Tibial nerve (tissue), 3 donors: ENCODE measurements at regions not wholly inside any gene's neighbourhood (a gene's known extent, or its start where the extent isn't known, plus 50 kb on each side); places are given as distances from the start of the nearest gene placed in this dataset.

Experiments used
- POLR2A ChIP-seq, 2 donors: fragments of 450-650 bp; IDR thresholded peaks; one replicate each; pipeline ENCODE4 v1.6.1; 2017; ENCODE audit warnings: antibody characterized with exemption in 2 of 2, mild to moderate bottlenecking in 2 of 2, moderate library complexity in 2 of 2
- TF ChIP-seq, protein P1 (sequence below), 5 experiments: fragments of 200-600 bp in 3 of 5; fragments of 450-650 bp in 2 of 5; sonication (generic) in 3 of 5; IDR thresholded peaks; one replicate each; pipeline ENCODE4 v1.5.1; 2016 to 2019; ENCODE audit warnings: antibody characterized with exemption in 5 of 5, mild to moderate bottlenecking in 3 of 5, moderate library complexity in 2 of 5

DNA sequence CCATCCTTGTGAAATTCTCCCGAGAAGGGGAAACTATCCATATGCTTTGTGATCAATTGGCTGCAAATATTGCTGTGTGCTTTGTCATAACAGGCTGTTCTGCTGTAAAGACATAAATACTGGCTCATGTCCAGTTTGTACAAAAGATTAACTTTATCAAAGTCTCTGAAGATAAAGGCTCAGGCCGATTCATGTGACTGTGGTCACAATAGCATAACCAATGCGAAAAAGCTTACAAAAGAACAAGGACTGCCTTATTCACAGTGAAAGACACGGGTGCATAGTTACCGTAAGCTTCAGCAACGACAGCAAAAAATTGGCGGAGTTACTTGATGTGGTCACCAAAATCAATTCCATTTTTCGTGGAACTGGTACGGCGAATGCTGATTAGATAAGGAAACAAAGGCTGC is 173.6 kb upstream of the CHRM3 start:
- TF ChIP-seq, protein P1, sequence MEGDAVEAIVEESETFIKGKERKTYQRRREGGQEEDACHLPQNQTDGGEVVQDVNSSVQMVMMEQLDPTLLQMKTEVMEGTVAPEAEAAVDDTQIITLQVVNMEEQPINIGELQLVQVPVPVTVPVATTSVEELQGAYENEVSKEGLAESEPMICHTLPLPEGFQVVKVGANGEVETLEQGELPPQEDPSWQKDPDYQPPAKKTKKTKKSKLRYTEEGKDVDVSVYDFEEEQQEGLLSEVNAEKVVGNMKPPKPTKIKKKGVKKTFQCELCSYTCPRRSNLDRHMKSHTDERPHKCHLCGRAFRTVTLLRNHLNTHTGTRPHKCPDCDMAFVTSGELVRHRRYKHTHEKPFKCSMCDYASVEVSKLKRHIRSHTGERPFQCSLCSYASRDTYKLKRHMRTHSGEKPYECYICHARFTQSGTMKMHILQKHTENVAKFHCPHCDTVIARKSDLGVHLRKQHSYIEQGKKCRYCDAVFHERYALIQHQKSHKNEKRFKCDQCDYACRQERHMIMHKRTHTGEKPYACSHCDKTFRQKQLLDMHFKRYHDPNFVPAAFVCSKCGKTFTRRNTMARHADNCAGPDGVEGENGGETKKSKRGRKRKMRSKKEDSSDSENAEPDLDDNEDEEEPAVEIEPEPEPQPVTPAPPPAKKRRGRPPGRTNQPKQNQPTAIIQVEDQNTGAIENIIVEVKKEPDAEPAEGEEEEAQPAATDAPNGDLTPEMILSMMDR (IDR thresholded peaks at IDR 0.05), result no peak
- no peak for TF ChIP-seq POLR2A (IDR thresholded peaks at IDR 0.05)
